ENCODE measurements at regions not wholly inside any gene's neighbourhood (a gene's known extent, or its start where the extent isn't known, plus 50 kb on each side); places are given as distances from the start of the nearest gene placed in this dataset.

GRCh38 chr1:101119289-101119688 is 93.7 kb upstream of the DPH5 start:
- 27% methylated on average over 4 of the region's 4 CpGs for WGBS (ENCODE audit: low lambda C conversion rate)
- Histone ChIP-seq H3K36me3 (replicated peaks in 1 of 2; ENCODE audit: control insufficient read depth in 1 of 2, insufficient read depth in 2 of 2, low read length in 2 of 2) (no peaks in the 10 kb centered on the region), H3K79me2 (ENCODE audit: insufficient read depth, low read length) (no peaks in the 10 kb centered on the region), H3K4me2 (ENCODE audit: low read depth, low read length) (no peak overlapping the region), H2AFZ (ENCODE audit: low read length) (no peak overlapping the region), H3K27ac (ENCODE audit: extremely low read length, insufficient read depth, low read length) (no peak overlapping the region), H3K4me1 (ENCODE audit: insufficient read depth, low read length) (no peaks in the 10 kb centered on the region), H3K9me3 (ENCODE audit: low read length) (no peaks in the 10 kb centered on the region), H3K27me3 (ENCODE audit: control insufficient read depth in 1 of 2, insufficient read depth in 2 of 2, low read length in 2 of 2) (no peaks in the 10 kb centered on the region), H4K20me1 (ENCODE audit: insufficient read depth, low read length) (no peaks in the 10 kb centered on the region), H3K9ac (ENCODE audit: insufficient read depth, low read depth, low read length) (no peak overlapping the region), H3K4me3 (replicated peaks in 1 of 3; ENCODE audit: insufficient read depth in 1 of 3, low read depth in 2 of 3, low read length in 3 of 3) (no peak overlapping the region)
- in situ Hi-C loops (cut with HindIII; ENCODE audit: extremely low pct_ligation_motif_present, low pct_unique_long_range_greater_than_20kb) (no loop called here), intact Hi-C loops (cut with micrococcal nuclease; ENCODE audit: unreplicated experiment) (no loop called here)
- BruUV-seq (replicated peaks), result no TSS peak
- DNase-seq (ENCODE audit: low spot score) (no peak), ATAC-seq (no peak), FAIRE-seq (no peak)
- CTCF ChIA-PET (ENCODE audit: low intra/inter-chr PET ratio, low total read pairs), result no interaction called here
- POLR2A ChIA-PET, result no interaction called here
- no peak for TF ChIP-seq ZKSCAN1 (IDR thresholded peaks at IDR 0.05; ENCODE audit: low read length)
- TF ChIP-seq ZBTB10 (CRISPR knock-in tag; IDR thresholded peaks at IDR 0.05; ENCODE audit: borderline replicate concordance), result no peak
- no peak for TF ChIP-seq ZNF674 (CRISPR knock-in tag; IDR thresholded peaks at IDR 0.05; ENCODE audit: low read depth)
- TF ChIP-seq ZNF3 (CRISPR knock-in tag; IDR thresholded peaks at IDR 0.05), result no peak
- no peak for TF ChIP-seq ARID4A (CRISPR knock-in tag; IDR thresholded peaks at IDR 0.05; ENCODE audit: borderline replicate concordance)
- no peak for TF ChIP-seq ZXDC (CRISPR knock-in tag; IDR thresholded peaks at IDR 0.05)
- no peak for TF ChIP-seq ZNF574 (CRISPR knock-in tag; IDR thresholded peaks at IDR 0.05)
- TF ChIP-seq ZNF333 (CRISPR knock-in tag; IDR thresholded peaks at IDR 0.05; ENCODE audit: borderline replicate concordance), result no peak
- no peak for TF ChIP-seq ARID2 (CRISPR knock-in tag; IDR thresholded peaks at IDR 0.05; ENCODE audit: borderline replicate concordance)
- TF ChIP-seq ZMYM4 (CRISPR knock-in tag; IDR thresholded peaks at IDR 0.05), result no peak
- TF ChIP-seq ZSCAN12 (CRISPR knock-in tag; IDR thresholded peaks at IDR 0.05), result no peak
- TF ChIP-seq NFIB (CRISPR knock-in tag; IDR thresholded peaks at IDR 0.05; ENCODE audit: borderline replicate concordance), result no peak

Data from HepG2 (cell line).